Left ventricle myocardium superior (tissue), 1 donor: ENCODE measurements at regions not wholly inside any gene's neighbourhood (a gene's known extent, or its start where the extent isn't known, plus 50 kb on each side); places are given as distances from the start of the nearest gene placed in this dataset.

Experiments
- ATAC-seq: fragments of 200-7000 bp; cut with Tn5 transposase; one replicate; pipeline ENCODE4 v1.9.1; 2020; ENCODE audit warnings: mild to moderate bottlenecking, moderate library complexity
- DNase-seq: peaks from one replicate; pipeline ENCODE4 v3.0.0-alpha.2; 2020
- intact Hi-C: fragments of 100-400 bp; cut with micrococcal nuclease; formaldehyde crosslinking; loops from one replicate; pipeline ENCODE4 v1.11.0; 2022
- donor health status: DM: no; HTN: yes; CAD: no; lungs with severe emphysema.

DNA sequence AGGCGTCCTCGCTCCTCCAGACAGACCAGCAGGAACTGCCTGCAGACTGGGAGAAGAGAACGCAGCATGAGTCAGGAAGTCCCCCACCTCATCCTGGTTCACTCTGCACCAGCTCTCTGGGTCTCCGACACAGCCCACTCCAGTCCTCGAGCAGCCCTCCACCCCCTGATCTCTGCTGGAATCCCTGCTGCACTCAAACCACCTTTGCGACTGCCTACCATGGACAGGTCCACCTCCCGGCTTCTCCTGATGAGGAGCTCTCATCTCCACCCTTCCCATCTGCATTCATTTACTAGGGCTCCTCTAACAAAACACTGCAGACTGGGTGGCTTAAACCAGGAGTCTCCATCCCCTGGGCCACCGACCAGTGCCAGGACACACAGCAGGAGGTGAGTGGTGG, 202.3 kb upstream of the IGF1R start:
- DNase-seq (no peak), ATAC-seq (no peak)
- intact Hi-C loops, result no loop called here

DNA sequence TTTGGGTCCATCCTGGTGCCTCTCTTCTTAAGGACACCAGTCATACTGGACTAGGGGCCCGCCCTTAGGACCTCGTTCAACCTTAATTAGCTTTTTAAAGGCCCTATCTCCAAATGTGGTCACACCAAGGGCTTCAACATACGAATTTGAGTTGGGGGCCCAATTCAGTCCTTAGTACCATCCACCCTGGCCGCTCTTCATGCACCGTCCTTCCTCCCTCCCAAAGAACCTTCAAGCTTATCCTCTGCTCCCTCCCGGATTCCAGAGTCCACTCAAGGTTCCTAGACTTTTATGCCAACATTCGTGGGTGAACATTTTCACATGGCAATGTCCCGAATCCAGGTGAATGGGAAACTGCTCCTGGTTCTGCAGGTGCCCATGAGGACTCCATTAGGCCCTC, 201.3 kb upstream of the IGF1R start:
- intact Hi-C loops, result no loop called here
- ATAC-seq, result no peak

DNA sequence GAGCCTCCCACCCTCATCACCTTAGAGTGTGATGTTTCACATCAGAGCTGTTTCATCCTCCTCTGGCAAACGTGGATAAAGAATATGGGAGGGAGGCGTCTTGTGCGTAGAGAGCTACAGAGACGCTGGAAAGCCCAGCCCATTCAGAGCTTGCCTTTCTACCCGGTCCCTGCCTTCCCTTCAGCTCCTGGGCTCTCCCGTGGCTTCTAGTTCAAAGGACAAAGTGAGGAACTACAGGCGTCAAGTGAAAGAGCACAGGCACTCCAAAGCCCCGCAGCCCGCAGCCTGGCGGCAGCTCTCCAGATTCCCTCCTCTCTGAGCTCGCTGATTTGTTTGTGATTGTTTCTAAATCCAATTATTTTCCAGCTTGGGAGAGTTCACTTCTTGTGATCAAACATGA, 197.1 kb upstream of the IGF1R start:
- no peak for DNase-seq
- no peak for ATAC-seq

More for the DNA sequence above, 201.3 kb upstream of the IGF1R start:
- no peak for DNase-seq

DNA sequence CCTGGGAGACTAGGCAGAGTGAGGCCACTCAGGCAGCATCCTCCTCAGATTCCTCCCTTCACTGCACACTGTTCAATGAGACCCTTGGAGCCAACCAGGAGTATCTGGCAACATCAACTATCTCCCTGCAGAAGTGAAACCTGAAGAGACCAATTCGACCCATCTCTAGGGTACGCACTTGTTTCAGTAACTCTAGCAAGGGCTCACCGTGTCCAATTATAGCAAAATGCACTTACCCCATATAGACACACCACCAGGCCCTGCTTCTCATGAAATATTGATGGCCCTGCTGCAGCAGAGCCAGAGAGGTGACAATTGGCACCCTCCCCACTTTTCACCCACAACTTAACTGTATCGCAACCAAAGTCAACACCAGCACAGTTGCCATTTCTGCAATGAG, 196.1 kb upstream of the IGF1R start:
- intact Hi-C loops, result no loop called here
- no peak for ATAC-seq
- no peak for DNase-seq

More for the DNA sequence above, 197.1 kb upstream of the IGF1R start:
- intact Hi-C loops, result no loop called here

DNA sequence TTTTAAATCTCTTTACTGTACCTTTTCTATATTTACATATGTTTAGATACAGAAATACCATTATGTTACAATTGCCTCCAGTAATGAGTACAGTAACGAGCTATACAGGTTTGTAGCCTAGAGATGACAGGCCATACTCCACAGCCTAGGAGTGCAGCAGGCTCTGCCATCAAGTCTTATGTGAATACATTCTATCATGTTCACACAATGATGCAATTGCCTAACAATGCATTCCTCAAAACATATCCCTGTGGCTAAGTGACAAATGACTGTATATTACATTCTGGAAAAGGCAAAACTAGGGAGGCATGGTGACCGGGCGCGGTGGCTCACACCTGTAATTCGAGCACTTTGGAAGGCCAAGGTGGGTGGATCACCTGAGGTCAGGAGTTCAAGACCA, 192.4 kb upstream of the IGF1R start:
- intact Hi-C loops, result no loop called here

DNA sequence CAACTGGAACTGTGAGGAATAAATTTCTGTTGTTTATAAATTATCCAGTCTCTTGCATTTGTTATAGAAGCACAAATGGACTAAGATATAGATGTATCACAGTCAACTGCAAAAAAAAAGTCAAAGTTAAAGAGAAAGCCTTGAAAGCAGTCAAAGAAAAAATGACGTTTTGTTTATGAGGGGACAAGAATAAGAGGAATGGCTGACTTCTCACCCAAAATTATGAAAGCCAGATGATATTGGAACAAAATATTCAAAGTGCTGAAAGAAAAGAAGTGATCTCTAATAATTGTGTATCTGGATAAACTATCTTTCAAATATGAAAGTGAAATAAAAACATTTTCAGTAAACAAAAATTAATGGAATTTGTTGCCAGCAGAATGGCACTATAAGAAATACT, 171.8 kb upstream of the IGF1R start:
- ATAC-seq, result no peak
- intact Hi-C loops, result no loop called here
- no peak for DNase-seq

More for the DNA sequence above, 192.4 kb upstream of the IGF1R start:
- DNase-seq, result no peak
- no peak for ATAC-seq

DNA sequence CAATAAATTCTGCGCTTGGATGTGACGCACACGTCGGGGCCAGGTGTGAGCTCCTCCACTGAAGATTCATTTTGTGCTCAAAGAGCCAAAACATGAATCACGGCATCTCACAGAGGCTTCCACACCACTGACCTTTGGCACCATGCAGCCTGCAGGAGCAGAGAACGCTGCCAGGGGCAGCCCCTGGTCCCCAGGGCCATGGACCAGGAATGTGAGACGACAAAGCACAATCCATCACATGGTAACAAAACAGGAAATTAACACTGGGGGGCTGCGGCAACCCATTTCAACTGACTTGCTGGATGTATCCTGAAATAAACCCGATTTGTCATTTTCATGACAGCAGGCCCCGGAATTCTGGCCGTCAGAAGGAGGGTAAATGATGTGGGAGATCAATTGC, 167.5 kb upstream of the IGF1R start:
- ATAC-seq (no peak), DNase-seq (no peak)
- intact Hi-C loops, result no loop called here

DNA sequence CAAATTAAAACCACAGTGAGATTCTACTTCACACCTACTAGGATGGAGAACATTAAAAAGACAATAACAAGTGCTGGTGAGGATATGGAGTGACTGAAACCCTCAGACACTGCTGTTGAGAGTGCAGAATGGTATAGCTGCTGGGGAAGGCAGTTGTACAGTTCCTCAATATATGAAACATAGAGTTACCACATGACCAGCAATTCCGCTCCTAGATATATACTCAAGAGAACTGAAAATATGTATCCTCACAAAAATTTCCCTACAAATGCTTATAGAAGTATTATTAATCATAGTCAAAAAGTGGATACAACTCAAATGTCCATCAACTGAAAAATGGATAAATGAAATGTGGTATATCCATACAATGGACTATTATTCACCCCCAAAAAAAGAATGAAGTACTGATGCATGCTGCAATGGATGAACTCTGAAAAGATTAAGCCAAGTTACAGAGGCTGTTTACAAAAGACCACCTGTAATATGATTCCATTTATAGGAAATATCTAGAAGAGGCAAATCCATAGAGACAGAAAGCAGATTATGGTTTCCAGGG, 164.7 kb upstream of the IGF1R start:
- intact Hi-C loops, result no loop called here
- ATAC-seq, result no peak
- no peak for DNase-seq

DNA sequence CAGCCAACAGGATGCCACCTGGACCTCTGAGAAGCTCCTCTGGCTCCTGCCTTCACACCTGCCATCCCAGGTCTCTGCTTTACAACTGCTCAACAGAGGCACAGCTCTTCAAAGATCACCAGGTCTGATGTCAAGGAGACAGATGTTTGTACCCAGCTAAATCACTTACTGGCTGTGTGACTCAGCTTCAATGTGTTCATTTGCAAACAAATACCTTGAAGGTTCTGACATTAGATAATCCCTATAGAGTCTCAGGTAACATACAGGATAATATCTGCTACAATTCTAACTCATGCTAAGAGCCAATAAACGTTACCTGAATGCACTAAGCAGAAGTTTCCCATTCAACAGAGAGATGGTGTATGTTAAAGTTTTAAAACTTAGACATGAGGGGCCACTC, 163.4 kb upstream of the IGF1R start:
- no peak for DNase-seq
- intact Hi-C loops, result no loop called here
- no peak for ATAC-seq

DNA sequence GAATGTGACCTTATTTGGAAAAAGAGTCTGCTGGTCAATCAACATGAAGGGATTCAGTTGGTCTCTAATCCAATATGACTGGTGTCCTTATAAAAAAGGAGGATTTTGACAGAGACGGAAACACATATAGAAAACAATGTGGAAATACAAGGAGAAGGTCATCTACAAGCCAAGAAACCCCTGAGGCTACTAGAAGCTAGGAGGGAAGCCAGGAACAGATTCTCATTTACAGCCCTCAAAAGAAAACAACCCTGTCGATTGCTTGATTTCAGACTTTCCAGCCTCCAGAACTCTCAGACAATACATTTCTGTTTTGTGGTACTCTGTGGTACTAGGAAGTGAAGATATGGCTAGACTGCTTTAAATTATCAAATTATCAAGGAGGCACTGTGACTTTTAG, 162.9 kb upstream of the IGF1R start:
- intact Hi-C loops, result no loop called here
- ATAC-seq (no peak), DNase-seq (no peak)

DNA sequence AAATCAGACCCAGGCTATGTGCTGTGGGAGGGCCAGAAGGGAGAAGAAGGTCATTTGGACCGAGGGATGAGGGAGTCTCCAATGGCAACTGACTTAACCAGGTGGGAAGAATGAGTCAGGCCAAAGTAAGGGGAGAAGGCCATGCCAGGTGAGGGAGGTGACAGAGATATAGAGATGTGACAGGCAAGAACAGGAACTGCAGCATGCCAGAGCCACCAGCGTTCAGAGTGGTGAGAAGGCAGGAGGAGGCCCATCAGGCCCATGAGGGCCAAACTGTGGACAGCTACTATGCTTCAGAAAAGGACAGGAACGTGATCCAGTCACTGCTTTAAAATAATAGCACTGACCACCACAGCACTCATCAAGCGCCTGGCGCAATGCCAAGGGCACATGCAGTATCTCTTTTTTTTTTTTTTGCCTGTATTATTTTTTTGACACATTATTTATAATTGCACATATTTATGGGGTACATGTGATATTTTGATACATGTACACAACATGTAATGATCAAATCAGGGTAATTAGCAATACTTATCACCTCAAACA, 154.3 kb upstream of the IGF1R start:
- intact Hi-C loops, result no loop called here
- no peak for DNase-seq
- no peak for ATAC-seq

DNA sequence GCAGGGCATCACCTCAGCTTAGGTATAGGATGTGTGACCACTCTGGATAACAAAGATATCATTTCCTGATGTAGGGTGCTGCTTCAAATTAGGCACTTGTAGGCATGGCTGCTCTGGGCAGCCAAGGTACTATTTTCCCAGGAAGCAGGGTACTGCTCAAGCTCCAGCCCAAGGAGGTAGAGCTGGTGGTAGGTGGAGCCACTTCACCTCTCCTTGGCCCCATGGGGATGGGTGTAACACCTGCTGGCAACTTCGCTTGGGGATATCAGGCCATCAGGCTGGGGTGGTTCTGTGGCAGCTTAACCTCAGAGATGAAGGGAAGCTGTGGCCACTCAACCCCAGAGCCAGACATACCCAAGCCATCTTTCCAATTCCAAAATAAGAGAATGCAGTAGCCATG, 147.1 kb upstream of the IGF1R start:
- DNase-seq (no peak), ATAC-seq (no peak)
- intact Hi-C loops, result no loop called here

DNA sequence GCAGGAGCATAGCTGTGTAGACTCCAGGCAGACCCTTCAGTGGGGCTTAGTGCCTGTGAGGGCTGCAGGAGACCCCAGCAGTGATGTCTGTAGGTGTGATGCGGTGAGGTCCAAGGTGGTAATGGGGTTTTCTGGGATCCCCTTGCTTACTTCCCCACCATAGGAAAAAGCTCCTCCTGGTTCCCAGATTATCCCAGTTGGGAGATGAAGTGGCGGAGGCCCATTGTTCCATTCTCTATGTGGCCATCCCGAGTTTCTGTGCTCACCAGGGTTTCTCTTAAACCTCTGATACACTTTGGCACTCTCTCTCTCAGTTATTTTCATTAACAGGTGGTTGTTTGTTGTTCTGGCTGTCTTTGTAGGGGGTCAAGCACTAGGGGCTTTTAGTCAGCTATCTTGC, 146.7 kb upstream of the IGF1R start:
- intact Hi-C loops, result no loop called here
- no peak for DNase-seq
- no peak for ATAC-seq

DNA sequence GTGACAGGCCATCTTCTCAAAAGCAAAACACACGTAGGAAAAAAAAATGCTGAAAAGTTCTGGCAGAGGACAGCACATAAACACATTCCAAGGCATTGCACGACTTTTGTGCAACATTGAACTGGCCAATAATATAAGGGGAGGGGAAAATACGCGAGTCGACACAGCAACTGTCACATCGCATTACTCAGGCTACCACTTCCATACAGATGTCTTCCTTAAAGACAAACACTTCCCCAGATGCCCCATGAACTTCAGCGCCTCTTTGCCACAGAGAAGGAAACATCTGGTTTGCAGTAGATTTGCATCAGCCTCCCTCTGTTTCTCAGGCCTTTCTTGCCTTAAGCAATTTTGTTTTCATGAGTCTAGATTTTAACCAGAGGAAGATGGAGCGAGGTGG, 144.4 kb upstream of the IGF1R start:
- DNase-seq, result no peak
- peak; percentile 23 for ATAC-seq
- intact Hi-C loops, result no loop called here

DNA sequence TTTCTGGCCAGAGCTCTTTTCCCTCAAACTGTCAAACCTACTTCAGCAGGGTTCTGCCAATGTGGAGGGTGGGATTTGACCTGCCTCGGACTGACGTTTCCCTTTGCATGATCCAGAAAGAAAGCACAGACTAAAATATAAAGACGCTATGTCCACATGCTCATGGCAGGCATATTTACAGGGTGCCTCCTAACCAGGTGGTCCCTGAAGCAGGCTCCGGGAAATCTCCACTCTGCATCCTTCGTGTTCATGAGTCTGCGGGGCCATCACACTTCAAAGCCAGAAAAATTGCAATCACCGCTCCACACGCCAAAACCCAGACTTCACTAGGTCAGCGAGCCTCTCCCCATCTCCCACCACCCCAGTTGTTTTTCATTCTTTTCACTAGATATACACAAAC, 143.3 kb upstream of the IGF1R start:
- ATAC-seq, result no peak
- DNase-seq, result no peak
- intact Hi-C loops, result no loop called here

DNA sequence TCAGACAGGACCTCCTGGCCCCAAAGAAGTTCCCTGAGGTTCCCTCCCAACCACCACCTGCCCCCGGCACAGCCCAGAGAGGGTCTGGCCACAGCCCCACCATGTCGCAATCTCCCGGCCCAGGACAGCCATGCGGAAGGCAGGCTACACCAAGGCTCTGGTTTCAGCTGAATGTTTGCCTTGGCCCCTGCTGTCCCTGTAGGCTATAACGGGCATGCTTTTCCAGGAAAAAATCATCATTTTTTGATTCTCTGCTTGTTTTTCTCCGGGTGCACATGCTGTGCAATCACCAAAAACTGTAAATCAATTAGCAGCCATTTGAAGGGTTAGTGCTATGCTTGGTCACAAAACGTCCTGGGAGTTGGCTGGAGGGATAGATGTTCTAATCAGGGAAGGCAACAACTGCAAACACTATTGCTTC, 142.7 kb upstream of the IGF1R start:
- ATAC-seq (peak; percentile 63), DNase-seq (no peak)
- intact Hi-C loops, result no loop called here

DNA sequence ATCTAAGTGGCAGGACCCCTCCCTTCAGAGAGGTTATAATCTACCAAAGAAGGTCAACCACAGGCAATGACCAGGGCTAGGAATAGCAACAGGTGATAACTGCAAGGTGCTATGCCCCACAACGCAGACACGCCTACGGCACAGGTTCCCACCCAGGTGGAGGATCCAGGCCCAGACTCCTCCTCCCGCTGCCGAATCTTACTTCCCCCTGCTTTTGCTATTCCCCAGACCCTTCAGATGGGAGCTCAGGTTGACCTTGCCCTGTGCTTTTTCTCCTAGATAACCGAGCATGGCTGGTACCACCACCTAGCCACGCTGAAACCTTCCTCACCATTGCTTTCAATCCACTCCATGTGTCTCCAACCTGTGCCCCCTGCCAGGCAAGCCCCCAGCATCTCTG, 142.2 kb upstream of the IGF1R start:
- no peak for DNase-seq
- intact Hi-C loops, result no loop called here
- no peak for ATAC-seq

DNA sequence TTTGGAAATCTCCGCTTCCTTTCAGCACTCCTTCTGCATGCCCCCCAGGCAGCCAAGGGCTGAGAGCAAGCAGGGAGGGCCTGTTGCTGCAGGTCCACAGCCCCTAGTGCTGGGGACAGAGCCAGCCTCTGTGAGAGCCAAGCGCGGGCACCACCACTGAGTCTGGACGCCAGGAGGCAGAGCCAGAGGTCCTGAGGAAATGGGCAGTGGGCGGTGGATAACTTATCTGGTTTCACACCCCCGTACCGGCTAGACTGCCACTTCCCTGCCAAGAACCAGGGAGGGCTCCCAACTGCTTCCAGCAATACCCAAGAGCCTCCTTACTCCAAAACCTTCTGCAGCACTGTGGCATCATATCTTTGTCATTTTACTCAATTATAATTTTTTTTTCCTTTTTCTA, 141.6 kb upstream of the IGF1R start:
- no peak for DNase-seq

DNA sequence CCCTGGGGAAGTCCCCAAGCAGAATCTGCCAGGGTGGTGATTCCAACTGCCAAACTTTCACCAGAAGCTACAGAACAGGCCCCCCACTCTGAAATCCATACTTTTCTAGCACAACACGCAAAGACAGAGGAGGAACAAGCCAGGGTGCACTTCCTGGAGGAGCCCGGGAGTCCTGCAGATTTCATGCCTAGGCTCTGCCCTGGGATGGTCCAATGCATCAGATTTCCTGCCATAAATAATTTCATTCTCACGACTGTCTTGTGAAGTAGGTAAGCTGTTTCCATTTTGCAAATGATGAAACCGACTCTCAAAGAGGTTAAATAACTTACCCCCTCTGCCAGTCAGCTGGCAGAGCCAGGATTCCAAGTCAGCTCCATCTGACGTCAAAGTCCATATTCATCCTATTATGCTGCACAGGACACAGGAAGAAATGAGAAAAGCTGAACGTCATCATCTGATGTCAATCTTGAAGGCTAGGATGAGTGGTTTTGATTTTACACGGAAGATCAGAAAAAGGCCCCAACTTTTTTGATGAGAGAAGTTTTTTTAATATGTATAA, 134.8 kb upstream of the IGF1R start:
- DNase-seq (no peak), ATAC-seq (no peak)
- intact Hi-C loops, result no loop called here

More for the DNA sequence above, 141.6 kb upstream of the IGF1R start:
- no peak for ATAC-seq
- intact Hi-C loops, result no loop called here

DNA sequence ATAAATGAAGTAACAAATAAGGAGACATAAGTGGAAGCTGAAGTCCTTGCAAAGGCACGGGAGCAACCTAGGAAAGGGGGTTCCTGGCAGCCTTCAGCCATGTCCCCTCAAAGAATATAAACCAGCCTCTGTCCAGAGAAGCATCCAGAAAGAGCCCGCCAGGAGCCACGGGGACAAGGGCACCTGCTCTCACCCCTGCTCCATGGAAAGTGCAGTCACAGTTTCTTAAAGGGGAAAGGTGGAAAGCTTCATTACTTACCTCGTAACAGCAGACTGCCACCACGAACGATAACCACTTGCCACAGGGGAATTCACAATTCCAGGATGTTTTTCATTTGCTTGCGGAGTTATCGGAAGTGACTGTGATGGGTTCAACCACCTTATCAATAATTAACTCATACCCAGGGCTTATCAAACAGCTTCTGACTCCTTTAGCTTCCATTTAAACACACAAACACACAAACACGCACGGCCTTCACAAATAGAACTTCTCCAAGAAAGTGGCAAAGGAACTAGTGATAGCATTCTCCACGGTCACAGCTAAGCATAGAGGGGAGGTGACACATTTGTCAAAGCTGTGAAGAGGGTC, 134.2 kb upstream of the IGF1R start:
- DNase-seq, result no peak
- intact Hi-C loops, result no loop called here
- ATAC-seq, result no peak
